HG03103 (cell line): ENCODE measurements at regions not wholly inside any gene's neighbourhood (a gene's known extent, or its start where the extent isn't known, plus 50 kb on each side); places are given as distances from the start of the nearest gene placed in this dataset.
A peak's percentile ranks its signal among the peaks of the same experiment; 100 is the strongest.
"Not testable (repeated sequence)": the region's sequence is repeated elsewhere in the genome, so short reads cannot be mapped to it uniquely, and the experiment has no call there.

Experiments
- ATAC-seq: cut with Tn5 transposase; IDR thresholded peaks from one replicate; pipeline ENCODE4 v1.9.1; 2021; ENCODE audit warnings: low read depth; ENCODE audit not compliant: unreplicated experiment

DNA sequence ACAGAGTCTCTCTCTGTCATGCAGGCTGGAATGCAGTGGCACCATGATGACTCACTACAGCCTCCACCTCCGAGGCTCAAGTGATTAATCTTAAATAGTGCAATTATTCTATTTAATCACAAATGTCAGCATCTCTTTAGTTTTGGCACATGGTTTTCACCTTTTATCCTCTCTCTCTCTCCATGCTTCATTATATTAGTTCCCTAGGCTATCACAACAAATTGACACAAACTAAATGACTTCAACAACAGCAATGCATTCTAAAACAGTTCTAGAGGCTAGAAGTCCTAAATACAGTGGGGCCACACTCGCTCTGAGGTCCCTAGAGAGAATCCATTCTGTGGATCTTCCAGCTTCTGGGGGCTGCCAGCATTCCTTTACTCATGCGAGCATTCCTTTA is 178.2 kb upstream of the ZNG1F start:
- ATAC-seq, result not testable (repeated sequence)

DNA sequence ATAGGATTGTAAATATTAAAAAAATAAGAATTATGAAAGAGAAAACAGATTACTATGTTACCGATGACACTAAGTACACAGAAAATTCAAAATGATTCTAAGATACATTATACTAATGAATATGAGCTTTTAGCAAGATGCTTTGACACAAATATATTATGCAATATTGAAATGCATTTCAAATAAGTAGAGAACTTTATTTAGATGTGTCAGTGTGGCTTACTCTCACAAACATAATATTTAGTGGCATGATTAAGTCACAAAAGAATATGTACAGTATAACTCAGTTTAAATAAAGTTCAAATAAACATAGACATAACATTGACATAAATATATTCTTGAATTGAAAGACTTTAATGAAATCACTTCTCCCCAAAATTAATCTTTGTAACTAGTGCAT is 172.7 kb upstream of the ZNG1F start:
- not testable (repeated sequence) for ATAC-seq

GRCh38 chr9:41359116-41359515 is 170.0 kb upstream of the ZNG1F start:
- ATAC-seq, result not testable (repeated sequence)

- ATAC-seq, result not testable (repeated sequence)
Measured at GRCh38 chr9:41358682-41359081, 169.6 kb upstream of the ZNG1F start.

GRCh38 chr9:41357918-41358404 is 168.8 kb upstream of the ZNG1F start:
- not testable (repeated sequence) for ATAC-seq

DNA sequence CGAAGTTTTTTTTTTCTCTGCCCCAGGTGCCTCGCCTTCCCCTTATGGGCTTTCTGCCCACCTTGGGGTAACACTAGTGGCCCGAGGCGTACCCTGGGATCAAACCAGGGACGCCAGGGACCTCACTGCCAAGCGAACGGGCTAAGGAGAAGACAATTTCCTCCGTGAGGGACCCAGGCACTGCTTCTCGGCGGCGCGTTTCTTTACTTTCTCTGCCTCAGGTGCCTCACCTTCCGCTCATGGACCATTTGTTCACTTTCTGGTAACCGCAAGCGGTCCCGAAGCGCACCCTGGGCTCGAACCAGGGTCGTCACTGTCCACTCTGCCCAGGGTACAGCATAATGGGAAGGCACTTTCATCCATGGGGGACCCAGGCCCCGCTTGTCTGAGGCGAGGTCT is 168.2 kb upstream of the ZNG1F start:
- ATAC-seq, result not testable (repeated sequence)

DNA sequence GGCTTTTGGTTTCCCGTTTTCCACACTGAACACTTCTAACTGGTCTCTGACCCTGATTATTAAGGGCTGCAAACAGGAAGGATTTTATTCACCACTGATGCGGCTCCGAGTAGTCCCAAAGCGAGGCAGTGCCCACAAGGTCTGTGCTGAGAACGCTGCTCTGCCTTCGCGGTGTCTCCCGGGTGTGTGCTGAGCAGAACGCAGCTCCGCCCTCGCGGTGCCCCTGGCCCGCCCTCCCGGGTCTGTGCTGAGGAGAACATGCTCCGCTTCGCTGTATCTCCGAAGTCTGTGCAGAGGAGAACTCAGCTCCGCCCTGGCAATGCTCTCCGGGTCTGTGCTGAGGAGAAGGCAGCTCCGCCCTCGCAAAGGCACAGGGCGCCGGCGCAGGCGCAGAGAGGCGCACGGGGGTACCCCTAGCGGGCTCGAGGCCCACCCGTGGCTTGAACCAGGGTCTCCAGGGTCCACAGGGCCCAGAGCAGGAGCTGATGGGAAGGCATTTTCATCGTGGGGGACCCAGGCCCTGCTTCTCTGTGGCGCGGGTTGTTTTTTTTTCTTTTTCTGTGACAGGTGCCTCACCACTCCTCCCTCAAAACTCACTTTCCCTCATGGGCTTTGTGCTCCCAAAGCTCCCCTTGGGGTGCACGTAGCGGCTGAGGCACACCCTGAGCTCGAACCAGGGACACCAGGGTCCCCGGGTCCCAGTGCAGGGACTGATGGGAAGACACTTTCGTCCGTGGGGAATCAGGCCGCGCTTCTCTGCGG is 167.7 kb upstream of the ZNG1F start:
- peak; percentile 73 for ATAC-seq

- not testable (repeated sequence) for ATAC-seq
Measured at GRCh38 chr9:41355712-41356450, 166.8 kb upstream of the ZNG1F start.

- ATAC-seq, result not testable (repeated sequence)
Measured at GRCh38 chr9:41354978-41355377, 165.9 kb upstream of the ZNG1F start.

- not testable (repeated sequence) for ATAC-seq
Measured at GRCh38 chr9:41354060-41354934, 165.2 kb upstream of the ZNG1F start.

GRCh38 chr9:41353026-41353425 is 163.9 kb upstream of the ZNG1F start:
- not testable (repeated sequence) for ATAC-seq

DNA sequence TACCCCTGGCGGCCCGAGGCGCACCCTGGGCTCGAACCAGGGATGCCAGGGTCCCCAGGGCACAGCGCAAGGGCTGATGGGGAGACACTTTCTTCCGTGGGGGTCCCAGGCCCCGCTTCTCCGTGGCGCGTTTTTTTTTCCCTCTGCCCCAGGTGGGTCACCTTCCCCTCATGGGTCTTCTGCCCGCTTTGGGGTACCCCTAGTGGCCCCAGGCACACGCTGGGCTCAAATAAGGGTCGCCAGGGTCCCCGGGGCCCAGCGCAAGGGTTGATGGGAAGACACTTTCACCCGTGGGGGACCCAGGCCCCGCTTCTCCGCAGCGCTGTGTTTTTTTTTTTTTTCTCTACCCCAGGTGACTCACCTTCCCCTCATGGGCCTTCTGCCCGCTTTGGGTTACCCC is 163.3 kb upstream of the ZNG1F start:
- ATAC-seq, result not testable (repeated sequence)

DNA sequence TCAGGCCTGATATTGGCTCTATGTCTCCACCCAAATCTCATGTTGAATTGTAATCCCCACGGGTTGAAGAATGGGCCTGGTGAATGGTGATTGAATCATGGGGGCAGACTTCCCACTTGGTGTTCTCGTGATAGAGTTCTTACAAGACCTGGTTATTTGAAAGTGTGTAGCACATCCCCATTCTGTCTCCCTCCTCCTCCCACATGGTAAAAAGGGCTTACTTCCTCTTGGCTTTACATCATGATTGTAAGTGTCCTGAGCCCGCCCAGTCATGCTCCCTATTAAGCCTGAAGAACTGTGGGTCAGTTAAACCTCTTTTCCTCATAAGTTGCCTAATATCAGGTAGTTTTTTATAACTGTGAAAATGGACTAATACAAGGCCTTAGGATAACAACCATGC is 158.8 kb upstream of the ZNG1F start:
- ATAC-seq, result not testable (repeated sequence)

DNA sequence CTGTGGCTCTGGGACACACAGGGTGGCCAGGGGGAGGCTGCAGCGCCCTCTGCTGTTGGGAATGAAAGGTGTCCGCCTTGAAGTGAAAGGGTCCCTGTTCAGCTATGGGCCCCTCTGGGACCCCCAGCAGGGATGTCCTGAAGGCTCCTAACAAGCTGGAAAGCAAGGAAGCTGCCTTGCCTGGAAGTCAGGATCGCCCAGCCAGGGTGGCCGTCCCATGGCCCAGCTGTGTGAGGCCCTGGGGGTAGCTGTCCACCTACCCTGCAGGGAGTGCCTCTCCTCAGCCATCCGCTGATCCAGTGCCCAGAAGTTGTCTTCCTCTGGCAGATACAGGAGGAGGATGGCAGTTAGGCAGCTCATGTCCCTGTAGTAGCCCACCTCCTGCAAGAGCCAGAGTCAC is 143.4 kb upstream of the ZNG1F start:
- ATAC-seq, result not testable (repeated sequence)

DNA sequence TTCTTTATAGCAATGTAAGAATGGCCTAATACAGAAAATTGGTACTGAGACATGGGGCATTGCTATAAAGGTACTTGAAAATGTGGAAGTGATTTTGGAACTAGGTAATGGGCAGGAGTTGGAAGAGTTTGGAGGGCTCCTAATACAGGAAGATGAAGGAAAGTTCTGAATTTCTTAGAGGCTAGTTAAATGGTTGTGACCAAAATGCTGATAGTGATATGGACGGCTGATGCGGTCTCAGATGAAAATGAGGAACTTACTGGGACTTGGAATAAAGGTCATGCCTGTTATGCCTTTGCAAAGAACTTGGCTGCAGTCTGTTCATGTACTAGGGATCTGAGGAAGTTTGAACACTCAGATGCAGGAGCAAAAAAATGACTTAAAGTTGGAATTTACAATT is 132.2 kb upstream of the ZNG1F start:
- ATAC-seq, result not testable (repeated sequence)

GRCh38 chr9:41308953-41309352 is 119.8 kb upstream of the ZNG1F start:
- ATAC-seq, result not testable (repeated sequence)

DNA sequence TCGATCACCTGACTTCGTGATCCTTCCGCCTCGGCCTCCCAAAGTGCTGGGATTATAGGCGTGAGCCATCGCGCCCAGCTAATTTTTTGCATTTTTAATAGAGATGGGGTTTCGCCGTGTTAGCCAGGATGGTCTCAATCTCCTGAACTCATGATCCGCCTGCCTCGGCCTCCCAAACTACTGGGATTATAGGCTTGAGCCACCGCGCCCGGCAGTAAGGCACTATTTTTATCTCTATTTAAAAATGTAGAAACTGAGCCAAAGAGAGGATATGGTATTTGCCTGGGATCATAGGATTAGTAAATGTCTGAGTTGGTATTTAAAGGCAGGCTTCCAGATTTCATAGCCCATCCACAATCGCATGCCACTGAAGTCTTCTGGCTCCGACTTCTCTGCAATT is 96.6 kb upstream of the ZNG1F start:
- ATAC-seq, result not testable (repeated sequence)

- ATAC-seq, result not testable (repeated sequence)
Measured at GRCh38 chr9:41280299-41281238, 91.5 kb upstream of the ZNG1F start.

GRCh38 chr9:41279437-41279836 is 90.3 kb upstream of the ZNG1F start:
- ATAC-seq, result not testable (repeated sequence)

- not testable (repeated sequence) for ATAC-seq
Measured at GRCh38 chr9:41279033-41279432, 89.9 kb upstream of the ZNG1F start.
